Stimulated activated CD4-positive, alpha-beta T cell treated with anti-CD3 and anti-CD28 coated beads, TNF-alpha, amount 100 ng/mL, for 24 hours (primary cell): ENCODE measurements at regions not wholly inside any gene's neighbourhood (a gene's known extent, or its start where the extent isn't known, plus 50 kb on each side); places are given as distances from the start of the nearest gene placed in this dataset.

ENCODE experiments used
- DNase-seq, 3 experiments: peaks; one replicate each; pipeline ENCODE4 v3.0.0-alpha.2; 2020; ENCODE audit warnings: low read depth in 3 of 3

GRCh38 chr16:66265556-66266141 lies 100.8 kb upstream of the CDH5 start:
- DNase-seq = no peak

- DNase-seq = no peak
These were observed 101.5 kb upstream of the CDH5 start for GRCh38 chr16:66265048-66265415.

DNA sequence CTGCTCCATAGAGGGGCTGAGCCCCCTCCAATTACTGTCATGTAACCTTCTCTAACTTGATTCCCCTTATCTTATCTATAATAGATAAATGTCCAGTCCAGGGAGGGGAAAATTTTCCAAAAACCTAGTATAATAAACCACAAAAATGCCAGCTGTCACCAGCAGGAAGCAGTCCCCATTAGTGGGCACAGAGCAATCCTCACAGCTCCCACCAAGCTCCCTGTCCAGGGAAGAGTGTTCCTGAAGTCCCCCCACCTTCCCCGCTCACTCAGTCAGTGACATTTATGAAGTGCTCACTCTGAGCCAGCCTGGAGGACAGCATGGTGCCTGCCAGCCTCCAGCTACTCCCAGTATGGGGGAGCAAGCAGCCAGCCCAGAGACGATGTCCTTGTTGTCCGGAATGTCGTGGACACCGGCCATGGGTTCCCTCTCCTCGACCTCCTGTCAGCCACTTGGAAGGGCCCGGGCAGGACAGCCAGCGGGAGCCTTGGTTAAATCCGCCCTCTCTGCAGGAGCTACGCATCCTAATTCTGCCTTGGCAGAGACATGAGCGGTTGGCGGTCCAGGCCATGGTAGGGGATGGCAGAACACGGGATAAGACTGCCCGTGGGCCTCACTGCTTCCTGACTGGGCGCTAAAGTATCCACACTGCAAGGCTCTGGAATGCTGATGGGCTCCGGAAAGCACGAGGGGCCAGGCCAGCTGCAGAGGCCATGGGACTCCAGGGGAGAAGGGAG lies 102.0 kb upstream of the CDH5 start:
- no peak for DNase-seq

- no peak for DNase-seq
These were observed 102.5 kb upstream of the CDH5 start for GRCh38 chr16:66263973-66264310.

DNA sequence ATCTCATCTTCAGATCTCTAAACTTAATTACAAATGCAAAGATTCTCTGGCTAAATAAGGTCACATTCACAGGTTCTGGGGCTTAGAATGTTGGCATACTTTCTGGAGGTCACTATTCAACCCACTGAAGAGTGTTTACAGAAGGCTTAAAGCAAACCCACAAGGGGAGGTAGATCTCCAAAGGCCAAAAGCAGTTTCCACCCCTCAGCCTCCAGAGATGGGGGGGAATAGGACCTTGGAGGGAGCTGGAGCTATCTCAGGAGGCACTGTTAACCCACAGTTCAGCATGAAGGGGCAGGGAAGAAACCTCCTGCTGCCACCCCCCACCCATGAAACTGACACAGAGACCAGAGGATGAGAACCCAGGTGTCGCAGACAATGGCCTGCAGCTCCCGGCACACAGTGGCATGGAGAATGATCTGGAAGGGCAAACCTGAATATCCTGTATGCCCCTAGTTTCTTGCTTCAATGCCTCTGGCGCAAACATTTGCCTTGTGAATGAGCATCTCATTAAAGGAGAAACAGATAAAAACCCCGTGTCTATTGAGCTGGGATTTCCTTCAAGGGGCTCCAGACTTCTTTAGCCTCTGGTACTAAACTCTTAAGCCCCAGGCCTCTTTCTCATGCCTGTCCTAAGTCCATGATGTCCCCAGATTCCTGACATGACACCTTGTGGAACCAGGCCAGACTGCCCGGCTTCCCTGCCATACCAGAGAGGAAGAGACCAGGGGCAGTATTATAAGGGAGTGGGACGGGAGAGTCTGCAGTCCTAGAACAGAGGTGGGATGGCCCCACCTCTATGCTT lies 103.1 kb upstream of the CDH5 start:
- DNase-seq = no peak

DNA sequence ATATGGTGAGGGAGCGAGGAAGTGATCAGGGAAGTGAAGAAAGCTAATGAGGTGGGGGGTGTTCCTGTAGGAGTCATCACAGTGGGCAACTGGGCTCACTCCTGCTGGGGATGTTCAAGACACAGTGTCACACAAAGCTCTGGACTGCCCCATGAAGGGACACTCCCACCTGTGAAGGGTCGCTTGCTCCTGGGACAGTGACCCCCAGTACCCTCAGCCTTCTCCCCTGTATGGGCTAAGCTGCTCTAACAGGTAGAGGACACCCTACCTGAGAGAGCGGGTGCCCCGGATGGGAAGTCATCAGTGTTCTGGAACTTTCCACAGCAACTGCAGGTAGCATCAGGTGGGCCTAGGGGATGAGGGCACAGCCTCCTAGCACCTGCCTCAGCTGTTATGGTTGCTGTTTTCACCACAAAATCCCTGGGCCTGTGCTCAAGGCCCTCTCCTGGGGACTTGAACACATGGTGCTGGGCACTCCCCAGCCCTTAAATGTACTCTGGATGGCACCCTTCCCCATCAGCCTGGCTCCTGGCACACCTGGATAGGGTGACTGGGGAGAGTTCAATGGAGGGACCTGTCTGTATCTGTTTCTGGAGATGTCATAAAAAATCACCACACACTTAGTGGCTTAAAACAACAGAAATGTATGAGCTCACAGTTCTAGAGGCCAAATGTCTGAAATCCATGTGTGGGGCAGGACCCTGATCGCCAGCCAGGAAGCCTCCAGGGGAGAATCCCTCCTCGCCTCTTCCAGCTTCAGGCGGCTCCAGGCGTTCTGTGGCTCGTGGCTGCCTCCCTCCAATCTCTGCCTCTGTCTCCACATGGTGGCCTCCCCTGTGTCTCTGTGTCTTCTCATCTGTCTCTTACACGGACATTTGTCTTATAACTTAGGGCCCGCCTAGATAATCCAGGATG lies 104.0 kb upstream of the CDH5 start:
- no peak for DNase-seq

GRCh38 chr16:66261826-66262225 lies 104.7 kb upstream of the CDH5 start:
- DNase-seq = no peak

DNA sequence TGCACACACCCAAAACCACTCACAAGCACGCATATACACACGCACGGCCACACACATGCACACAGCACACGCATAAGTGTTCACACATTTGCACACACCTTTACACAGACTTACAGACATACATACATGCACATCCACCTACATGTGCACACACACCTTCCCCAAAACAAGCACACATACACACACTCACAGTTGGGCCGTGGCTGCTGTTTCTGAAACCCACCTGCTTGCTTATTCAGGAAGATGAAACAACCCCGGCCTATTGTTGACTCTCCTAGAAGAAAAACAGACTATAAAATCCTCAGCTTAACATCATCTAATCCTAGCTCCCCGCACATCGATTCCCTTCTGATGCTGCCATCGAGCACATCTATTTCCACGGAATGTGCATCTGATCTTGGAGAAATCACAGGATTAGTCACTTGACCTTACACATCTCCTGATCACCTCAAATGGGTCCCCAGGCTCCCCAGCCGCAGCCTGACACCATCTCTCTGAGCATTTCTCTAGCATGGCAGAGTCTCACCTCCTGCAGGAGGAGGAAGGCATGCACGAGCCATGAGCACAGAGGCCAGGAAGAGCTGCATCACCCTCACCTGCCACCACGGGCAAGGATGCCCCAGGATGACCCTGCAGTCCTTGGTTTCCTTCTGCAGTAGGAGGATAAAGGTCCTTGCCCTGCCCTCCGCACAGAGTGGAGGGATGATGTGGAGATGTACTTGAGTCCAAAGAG lies 105.8 kb upstream of the CDH5 start:
- no peak for DNase-seq

DNA sequence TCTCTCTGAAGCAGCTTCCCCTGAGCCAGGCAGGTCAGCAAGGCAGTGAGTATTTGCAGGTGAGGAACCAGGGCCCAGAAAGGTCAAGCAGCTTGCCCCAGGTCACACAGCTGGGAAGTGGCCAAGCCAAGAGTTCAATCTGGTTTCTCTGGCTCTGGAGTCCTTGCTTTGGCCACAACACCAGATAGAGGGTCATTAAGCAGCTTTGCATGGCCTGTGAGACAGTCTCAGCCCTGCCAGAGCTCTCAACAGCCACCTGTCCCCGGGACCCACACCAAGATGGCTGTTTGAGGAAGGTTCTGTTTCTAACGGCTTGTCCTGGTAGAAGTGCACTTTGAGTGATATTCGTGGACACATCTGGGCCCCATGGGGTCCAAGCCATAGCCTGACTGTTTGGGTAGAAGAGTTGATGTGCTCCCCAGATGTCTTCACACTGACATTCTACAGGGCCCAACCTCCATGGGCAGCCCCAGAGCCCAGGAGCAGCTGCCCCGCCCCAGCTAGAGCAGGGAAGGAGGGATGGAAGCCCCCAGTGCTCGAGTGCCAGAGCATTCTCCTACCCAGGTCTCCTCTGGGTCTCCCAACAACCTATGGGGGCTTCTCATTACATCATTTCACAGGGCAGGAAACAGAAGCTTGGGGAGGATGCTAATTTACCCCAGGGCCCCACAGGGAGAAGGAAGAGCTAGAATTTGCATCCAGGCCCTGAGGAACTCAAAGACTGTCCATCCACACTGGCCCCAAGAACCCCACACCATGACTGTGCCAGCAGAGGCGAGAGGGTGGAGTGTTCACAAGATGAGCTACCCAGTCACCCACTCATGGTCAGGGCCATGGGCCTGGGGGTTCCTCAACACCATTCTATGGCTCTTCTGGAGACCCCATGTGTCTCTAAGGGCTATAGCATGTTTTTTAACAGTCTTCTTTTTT lies 107.3 kb upstream of the CDH5 start:
- DNase-seq = no peak

DNA sequence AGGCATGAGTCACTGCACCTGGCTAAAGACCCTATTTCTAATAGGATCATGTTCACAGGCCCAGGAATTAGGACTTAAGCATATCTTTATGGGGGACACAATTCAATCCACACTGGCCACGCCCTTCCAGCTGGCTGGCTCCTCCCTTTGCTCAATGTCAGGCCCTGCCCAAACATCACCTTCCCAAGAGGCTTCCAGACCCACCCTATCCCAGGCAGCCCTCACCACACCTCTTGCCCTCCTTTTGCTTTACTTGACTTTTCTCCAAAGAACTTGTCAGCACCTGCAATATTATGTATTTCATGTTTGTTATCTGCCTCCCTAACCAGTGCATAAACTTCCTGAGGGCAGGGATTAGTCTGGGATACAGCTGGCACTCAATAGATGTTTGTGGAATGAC lies 109.6 kb upstream of the CDH5 start:
- DNase-seq = no peak

DNA sequence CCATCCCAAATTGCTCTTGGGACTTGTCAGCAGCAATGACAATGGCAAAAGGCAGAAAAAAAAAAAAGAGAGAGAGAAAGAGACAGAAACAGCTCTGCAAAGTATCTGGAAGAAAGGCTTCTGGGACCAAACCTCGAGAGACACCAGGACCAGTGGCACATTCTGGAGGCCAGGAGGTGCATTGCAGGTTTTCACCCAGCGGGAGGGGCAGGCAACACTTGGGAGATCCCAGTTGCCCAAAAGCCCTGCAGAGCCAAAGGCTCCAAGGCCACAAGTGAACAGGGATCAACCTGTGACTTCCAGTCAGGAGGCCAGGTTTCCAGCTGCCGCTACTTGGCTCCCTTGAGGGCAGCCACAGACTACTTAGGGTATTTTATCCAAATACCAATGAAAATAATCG lies 110.8 kb upstream of the CDH5 start:
- no peak for DNase-seq

DNA sequence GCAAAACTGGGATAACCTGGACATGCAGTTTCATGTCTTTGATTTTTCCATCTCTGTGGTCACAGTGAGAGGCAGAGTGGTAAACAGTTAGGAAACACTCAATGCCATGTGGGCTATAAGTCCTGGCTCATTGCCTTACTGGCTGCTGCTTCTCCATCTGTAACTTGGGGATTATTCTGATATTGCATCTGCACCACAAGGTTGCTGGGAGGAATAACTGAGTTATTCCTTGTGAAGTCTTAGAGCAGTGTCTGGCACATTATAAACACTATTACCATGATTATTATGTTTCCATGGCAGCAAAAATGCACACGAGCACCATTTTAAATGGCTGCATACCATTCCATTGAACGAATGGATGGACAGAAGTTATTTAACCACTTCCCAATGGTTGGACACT lies 111.7 kb upstream of the CDH5 start:
- DNase-seq = no peak

DNA sequence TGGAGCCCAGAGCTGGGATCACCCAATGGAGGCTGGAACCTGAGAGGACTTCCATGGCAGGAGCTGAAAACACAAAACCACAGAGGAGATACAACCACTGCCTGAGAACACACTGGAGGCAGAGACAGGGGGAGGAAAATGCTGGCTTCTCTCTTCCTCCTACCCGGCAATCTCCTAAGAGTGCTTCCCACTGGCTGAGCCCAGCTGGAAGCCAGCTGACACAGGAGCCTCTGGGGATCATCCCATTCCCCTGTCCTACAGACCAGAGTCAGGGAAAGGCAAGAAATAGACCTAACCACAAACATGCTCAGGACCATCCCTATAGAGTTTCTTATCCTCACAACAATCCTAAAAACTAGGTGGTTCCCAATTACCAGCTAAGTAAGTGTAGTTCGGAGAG lies 112.4 kb upstream of the CDH5 start:
- no peak for DNase-seq

DNA sequence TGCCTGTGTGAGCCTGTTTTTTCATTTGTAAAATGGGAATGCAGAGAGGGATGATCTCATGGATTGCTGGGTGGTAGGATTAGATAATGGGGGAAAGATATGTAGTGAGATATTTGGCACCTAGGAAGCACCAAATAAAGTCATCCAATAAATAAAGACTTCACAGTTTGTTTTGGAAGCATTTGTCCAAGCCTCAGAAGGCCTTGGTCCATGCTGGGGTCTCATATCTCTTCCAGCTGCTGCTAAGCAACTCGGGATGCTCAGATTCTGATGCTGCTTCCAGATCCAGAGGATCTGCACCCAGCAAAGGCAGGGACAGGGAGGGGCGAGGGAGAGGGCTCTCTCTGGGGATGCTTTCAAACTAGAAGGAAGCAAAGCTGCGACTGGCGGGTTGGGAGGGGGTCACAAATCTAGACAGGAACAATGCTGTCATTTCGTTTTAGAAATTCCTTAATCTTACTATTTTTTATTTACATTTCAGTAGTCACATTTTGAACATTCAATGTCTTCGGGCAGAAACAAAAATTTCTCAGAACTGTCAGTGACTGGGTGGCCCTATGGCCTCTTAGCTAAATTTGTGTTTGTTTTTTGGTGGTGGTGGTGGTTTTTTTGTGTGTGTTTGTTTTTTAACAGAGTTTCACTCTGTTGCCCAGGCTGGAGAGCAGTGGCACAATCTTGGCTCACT lies 114.9 kb upstream of the CDH5 start:
- DNase-seq = no peak

- no peak for DNase-seq
These were observed 115.6 kb upstream of the CDH5 start for GRCh38 chr16:66250686-66251431.

DNA sequence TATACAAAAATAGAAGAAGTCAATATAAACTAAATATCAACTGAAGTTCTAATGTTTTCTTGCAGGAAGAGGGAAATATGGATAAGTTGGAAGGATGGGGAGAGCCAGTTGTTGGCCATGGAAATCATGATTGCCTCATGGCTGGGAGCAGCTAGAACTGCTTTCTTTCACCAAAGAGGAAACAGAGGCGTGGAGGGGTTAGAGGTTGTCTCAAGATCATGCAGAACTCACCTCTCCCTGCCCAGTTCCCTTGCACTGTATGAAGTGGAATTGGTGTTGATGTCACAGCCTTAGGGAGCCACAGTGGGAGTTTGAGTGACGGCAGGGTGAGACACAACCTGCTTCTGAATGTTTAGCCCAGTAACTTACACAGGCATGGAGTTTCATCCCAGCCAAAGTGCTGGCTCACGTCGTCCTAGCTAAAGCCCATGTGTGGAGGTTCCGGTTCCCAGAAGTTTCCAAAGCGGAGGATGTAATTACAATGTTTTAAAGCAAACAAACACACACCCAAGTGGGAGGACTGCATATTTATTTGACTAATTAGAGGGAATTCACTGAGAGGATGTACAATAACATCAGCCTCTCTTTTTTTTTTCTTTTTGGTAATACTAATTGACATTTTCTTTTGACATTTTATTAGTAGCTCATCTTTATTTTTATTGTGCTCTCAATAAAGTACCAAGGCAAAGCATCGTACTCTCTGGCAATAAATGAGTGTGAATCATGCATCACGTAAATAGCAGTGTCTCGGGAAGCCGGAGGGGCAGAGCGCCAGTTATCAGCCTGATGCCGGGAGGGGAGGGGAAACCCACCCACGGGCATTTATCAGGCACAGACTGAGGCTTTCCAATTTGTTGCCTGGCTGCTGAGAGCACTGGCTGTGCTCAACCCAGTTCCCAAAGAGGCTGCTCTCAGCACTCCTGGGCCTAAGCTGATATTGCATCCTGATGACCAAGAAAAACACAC lies 118.7 kb upstream of the CDH5 start:
- DNase-seq = no peak

DNA sequence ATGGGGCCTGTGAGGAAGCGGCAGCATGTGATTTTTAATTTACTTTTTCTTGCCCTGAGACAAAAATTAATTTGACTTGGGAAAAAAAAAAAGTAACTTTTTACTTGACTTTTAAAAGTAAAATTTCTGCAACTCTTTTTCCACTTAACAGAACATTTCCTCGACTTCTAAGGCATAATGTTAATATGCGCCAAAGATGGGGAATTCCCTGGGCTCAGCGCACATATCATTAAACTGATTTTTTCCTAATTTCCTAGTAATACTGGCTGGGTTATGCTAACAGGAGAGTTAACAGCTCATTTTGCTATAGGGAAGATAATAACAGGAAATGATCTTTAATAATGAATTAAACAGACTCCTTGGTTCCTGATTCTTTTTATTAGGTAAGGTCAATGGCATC lies 120.6 kb upstream of the CDH5 start:
- no peak for DNase-seq

- no peak for DNase-seq
These were observed 121.4 kb upstream of the CDH5 start for GRCh38 chr16:66245072-66245471.
